Ascending aorta (tissue), 2 donors: ENCODE measurements at regions not wholly inside any gene's neighbourhood (a gene's known extent, or its start where the extent isn't known, plus 50 kb on each side); places are given as distances from the start of the nearest gene placed in this dataset.
A peak's percentile ranks its signal among the peaks of the same experiment; 100 is the strongest.

Experiments
- DNase-seq, 2 donors: peaks; one replicate each; pipeline ENCODE4 v3.0.0-alpha.2; 2019; ENCODE audit warnings: low spot score in 2 of 2
- H3K27ac ChIP-seq, 2 donors: fragments of 200-600 bp; sonication (generic); one replicate each; pipeline ENCODE4 v1.5.1; 2016 to 2017; ENCODE audit warnings: mild to moderate bottlenecking in 1 of 2
- H3K27me3 ChIP-seq: fragments of 200-600 bp; sonication (generic); one replicate; pipeline ENCODE4 v1.5.1; 2017
- H3K36me3 ChIP-seq, 2 donors: fragments of 200-600 bp; sonication (generic); one replicate each; pipeline ENCODE4 v1.5.1; 2016
- H3K4me1 ChIP-seq, 2 donors: fragments of 200-600 bp; sonication (generic); one replicate each; pipeline ENCODE4 v1.5.1; 2016 to 2017; ENCODE audit warnings: mild to moderate bottlenecking in 1 of 2
- H3K4me3 ChIP-seq, 2 donors: fragments of 200-600 bp; sonication (generic); one replicate each; pipeline ENCODE4 v1.5.1; 2016 to 2017; ENCODE audit warnings: mild to moderate bottlenecking in 1 of 2
- H3K9me3 ChIP-seq, 2 donors: fragments of 200-600 bp; sonication (generic); one replicate each; pipeline ENCODE4 v1.5.1; 2016
- CTCF ChIP-seq, 3 experiments: fragments of 200-600 bp in 2 of 3; fragments of 450-650 bp in 1 of 3; sonication (generic) in 2 of 3; IDR thresholded peaks; one replicate each; pipeline ENCODE4 v1.5.1; 2016 to 2019; ENCODE audit warnings: antibody characterized with exemption in 3 of 3, mild to moderate bottlenecking in 1 of 3, moderate library complexity in 1 of 3
- intact Hi-C: fragments of 100-400 bp; cut with DNase I; formaldehyde crosslinking; loops from one replicate; pipeline ENCODE4 v1.15.1; 2023

GRCh38 chr6:2488578-2488977 is 243.2 kb upstream of the GMDS start:
- TF ChIP-seq CTCF (IDR thresholded peaks at IDR 0.05) = no peak
- Histone ChIP-seq H3K27ac (no peak overlapping the region), H3K4me3 (no peak overlapping the region), H3K4me1 (no peaks in the 10 kb centered on the region), H3K27me3 (no peaks in the 10 kb centered on the region), H3K36me3 (no peaks in the 10 kb centered on the region), H3K9me3 (no peaks in the 10 kb centered on the region)
- DNase-seq = no peak
- intact Hi-C loops = no loop called here

- TF ChIP-seq CTCF (IDR thresholded peaks at IDR 0.05) = no peak
- Histone ChIP-seq H3K4me3 (no peak overlapping the region), H3K27me3 (no peaks in the 10 kb centered on the region), H3K36me3 (no peaks in the 10 kb centered on the region), H3K4me1 (no peaks in the 10 kb centered on the region), H3K27ac (no peak overlapping the region), H3K9me3 (no peaks in the 10 kb centered on the region)
- intact Hi-C loops = no loop called here
- DNase-seq = no peak
Observed at GRCh38 chr6:2485116-2485515, 239.7 kb upstream of the GMDS start.

- Histone ChIP-seq H3K4me3 (no peak overlapping the region), H3K36me3 (no peaks in the 10 kb centered on the region), H3K4me1 (no peaks in the 10 kb centered on the region), H3K27me3 (no peaks in the 10 kb centered on the region), H3K9me3 (no peaks in the 10 kb centered on the region), H3K27ac (no peak overlapping the region)
- TF ChIP-seq CTCF (IDR thresholded peaks at IDR 0.05) = no peak
- intact Hi-C loops = no loop called here
- no peak for DNase-seq
Observed at GRCh38 chr6:2482773-2483172, 237.4 kb upstream of the GMDS start.

- no peak for DNase-seq
- intact Hi-C loops = no loop called here
- no peak overlapping the region for H3K27ac ChIP-seq
- no peaks in the 10 kb centered on the region for H3K36me3 ChIP-seq
- no peak overlapping the region for H3K4me3 ChIP-seq
- H3K9me3 ChIP-seq = no peaks in the 10 kb centered on the region
- no peak for TF ChIP-seq CTCF (IDR thresholded peaks at IDR 0.05)
- H3K27me3 ChIP-seq = no peaks in the 10 kb centered on the region
- H3K4me1 ChIP-seq = no peaks in the 10 kb centered on the region
Observed at GRCh38 chr6:2481307-2481706, 235.9 kb upstream of the GMDS start.

GRCh38 chr6:2480267-2480966 is 235.0 kb upstream of the GMDS start:
- no peaks in the 10 kb centered on the region for H3K9me3 ChIP-seq
- H3K36me3 ChIP-seq = no peaks in the 10 kb centered on the region
- no peak overlapping the region for H3K4me3 ChIP-seq
- no peaks in the 10 kb centered on the region for H3K4me1 ChIP-seq
- H3K27ac ChIP-seq = no peak overlapping the region
- no peaks in the 10 kb centered on the region for H3K27me3 ChIP-seq
- intact Hi-C loops = no loop called here
- no peak for TF ChIP-seq CTCF (IDR thresholded peaks at IDR 0.05)
- no peak for DNase-seq

GRCh38 chr6:2478200-2478599 is 232.8 kb upstream of the GMDS start:
- Histone ChIP-seq H3K9me3 (no peaks in the 10 kb centered on the region), H3K27me3 (no peaks in the 10 kb centered on the region), H3K27ac (peak overlapping the region in 1 of 2 donors; percentile 4), H3K4me3 (no peak overlapping the region), H3K4me1 (no peaks in the 10 kb centered on the region), H3K36me3 (no peaks in the 10 kb centered on the region)
- TF ChIP-seq CTCF (IDR thresholded peaks at IDR 0.05) = no peak
- DNase-seq = no peak
- intact Hi-C loops = no loop called here
